Panc1 (cell line): ENCODE measurements at regions not wholly inside any gene's neighbourhood (a gene's known extent, or its start where the extent isn't known, plus 50 kb on each side); places are given as distances from the start of the nearest gene placed in this dataset.

Source experiments
- ATAC-seq: fragments of 200-7000 bp; cut with Tn5 transposase; 2 replicates; pipeline ENCODE4 v1.9.1; 2020; ENCODE audit warnings: mild to moderate bottlenecking, moderate library complexity
- BruUV-seq: library from RNA; stranded (reverse); fragments of 400-500 nt; replicated peaks from 2 replicates; lab custom pipeline; 2021; lab: Mats Ljungman, UMichigan
- CTCF ChIA-PET: fragments of 300-600 bp; sonication (Branson Sonifier 250); formaldehyde crosslinking; loops from one replicate; lab custom pipeline; 2022; ENCODE audit warnings: antibody characterized with exemption; lab: Charles Lee
- POLR2A ChIA-PET: fragments of 300-600 bp; sonication (Branson Sonifier 250); formaldehyde crosslinking; loops from one replicate; lab custom pipeline; 2022; ENCODE audit warnings: antibody characterized with exemption; lab: Charles Lee
- DNase-seq: peaks from one replicate; pipeline ENCODE4 v3.0.0-alpha.2; 2010; ENCODE audit warnings: low read depth, low spot score
- H3K27ac ChIP-seq: 2 replicates; pipeline ENCODE4 v1.5.1; 2011; ENCODE audit warnings: mild to moderate bottlenecking, low read length, inconsistent platforms
- H3K27me3 ChIP-seq: fragments of 200-500 bp; sonication (Bioruptor generic); 2 replicates; pipeline ENCODE4 v1.6.0; 2014; ENCODE audit warnings: low read length, inconsistent platforms; ENCODE audit not compliant: control insufficient read depth, insufficient read depth
- H3K36me3 ChIP-seq: fragments of 200-500 bp; sonication (Bioruptor generic); 2 replicates; pipeline ENCODE4 v1.5.1; 2014; ENCODE audit warnings: inconsistent platforms, mild to moderate bottlenecking, low read length, moderate library complexity; ENCODE audit not compliant: control insufficient read depth, insufficient read depth
- H3K4me1 ChIP-seq: 2 replicates; pipeline ENCODE4 v1.5.1; 2011; ENCODE audit warnings: inconsistent platforms, mild to moderate bottlenecking, low read length, moderate library complexity; ENCODE audit not compliant: control insufficient read depth, insufficient read depth
- H3K4me3 ChIP-seq, 2 experiments: 2 replicates each; pipeline ENCODE4 v1.5.1; 2011 to 2012; ENCODE audit warnings: low read depth in 2 of 2, low read length in 2 of 2, mild to moderate bottlenecking in 2 of 2, inconsistent platforms in 1 of 2, moderate library complexity in 1 of 2
- H3K9me3 ChIP-seq: fragments of 200-500 bp; sonication (Bioruptor generic); 2 replicates; pipeline ENCODE4 v1.5.1; 2014; ENCODE audit warnings: low read depth, mild to moderate bottlenecking, inconsistent platforms, low read length, moderate library complexity; ENCODE audit not compliant: control insufficient read depth, insufficient read depth
- CTCF ChIP-seq: fragments of 450-650 bp; IDR thresholded peaks from 2 replicates; pipeline ENCODE4 v1.5.1; 2017; ENCODE audit warnings: mild to moderate bottlenecking
- POLR2AphosphoS5 ChIP-seq: IDR thresholded peaks from 2 replicates; pipeline ENCODE4 v1.6.1; 2012; ENCODE audit warnings: mild to moderate bottlenecking, low read depth, low read length, moderate library complexity
- REST ChIP-seq, 2 experiments: IDR thresholded peaks; 2 replicates each; pipeline ENCODE4 v1.6.1; 2011 to 2012; ENCODE audit warnings: low read depth in 2 of 2, control low read depth in 1 of 2, low read length in 1 of 2, mild to moderate bottlenecking in 1 of 2, moderate library complexity in 1 of 2; ENCODE audit not compliant: insufficient read depth in 1 of 2
- SIN3A ChIP-seq: IDR thresholded peaks from 2 replicates; pipeline ENCODE4 v1.6.1; 2012; ENCODE audit warnings: low read depth, mild to moderate bottlenecking, low read length, moderate library complexity, borderline replicate concordance; ENCODE audit not compliant: insufficient read depth
- TCF7L2 ChIP-seq: IDR thresholded peaks from 2 replicates; pipeline ENCODE4 v1.6.1; 2011; ENCODE audit warnings: mild to moderate bottlenecking, low read depth, low read length, inconsistent platforms
- in situ Hi-C: cut with HindIII; loops from 2 replicates; pipeline ENCODE4 v1.10.0; 2016; ENCODE audit warnings: low sequenced_read_pairs, low pct_unique_long_range_greater_than_20kb
- intact Hi-C: fragments of 100-400 bp; cut with micrococcal nuclease; formaldehyde crosslinking; loops from one replicate; pipeline ENCODE4 v1.10.0; 2022; ENCODE audit not compliant: unreplicated experiment

- peak overlapping the region; percentile 70; the same call in 1 of the 2 replicates for H3K27ac ChIP-seq
- ChIA-PET POLR2A (no interaction called here), CTCF (no interaction called here)
- H3K9me3 ChIP-seq = no peaks in the 10 kb centered on the region
- intact Hi-C loops (no loop called here), in situ Hi-C loops (no loop called here)
- no TSS peak for BruUV-seq
- no peaks in the 10 kb centered on the region for H3K27me3 ChIP-seq
- no peaks in the 10 kb centered on the region for H3K36me3 ChIP-seq
- no peak for TF ChIP-seq SIN3A
- TF ChIP-seq CTCF = no peak
- TF ChIP-seq TCF7L2 = no peak
- TF ChIP-seq REST (IDR thresholded peaks at IDR 0.05; ENCODE audit: insufficient read depth in 1 of 2, low read depth in 2 of 2, low read length in 1 of 2) = no peak
- no peak for TF ChIP-seq POLR2AphosphoS5
- no peak for DNase-seq
- ATAC-seq = no peak
- H3K4me1 ChIP-seq = peaks cover 9% of the 10 kb centered on the region; the same call in 1 of the 2 replicates
- H3K4me3 ChIP-seq = no peak overlapping the region
These were observed 116.3 kb upstream of the PRICKLE1 start for GRCh38 chr12:42705863-42706262.

GRCh38 chr12:42704810-42705401 is 115.4 kb upstream of the PRICKLE1 start:
- intact Hi-C loops (no loop called here), in situ Hi-C loops (no loop called here)
- DNase-seq (no peak), ATAC-seq (no peak)
- H3K27ac ChIP-seq = no peak overlapping the region; the same call in 1 of the 2 replicates
- no peaks in the 10 kb centered on the region for H3K27me3 ChIP-seq
- H3K4me1 ChIP-seq = peaks cover 9% of the 10 kb centered on the region; the same call in 1 of the 2 replicates
- H3K36me3 ChIP-seq = no peaks in the 10 kb centered on the region
- BruUV-seq = no TSS peak
- no peaks in the 10 kb centered on the region for H3K9me3 ChIP-seq
- no peak overlapping the region for H3K4me3 ChIP-seq
- no peak for TF ChIP-seq POLR2AphosphoS5
- TF ChIP-seq CTCF = no peak
- CTCF ChIA-PET = no interaction called here
- POLR2A ChIA-PET = no interaction called here
